ENCODE measurements at regions not wholly inside any gene's neighbourhood (a gene's known extent, or its start where the extent isn't known, plus 50 kb on each side); places are given as distances from the start of the nearest gene placed in this dataset.

- TF ChIP-seq EP300 (IDR thresholded peaks at IDR 0.05) (no peak), CTCF (IDR thresholded peaks at IDR 0.05) (no peak), POLR2A (IDR thresholded peaks at IDR 0.05) (no peak), POLR2AphosphoS5 (IDR thresholded peaks at IDR 0.05) (no peak)
These were observed 371.7 kb upstream of the RND3 start for GRCh38 chr2:150859162-150859561.

All from gastroesophageal sphincter (tissue), 3 donors.